NCI-H226 (cell line): ENCODE measurements at regions not wholly inside any gene's neighbourhood (a gene's known extent, or its start where the extent isn't known, plus 50 kb on each side); places are given as distances from the start of the nearest gene placed in this dataset.

Source experiments
- DNase-seq: peaks from one replicate; pipeline ENCODE4 v3.0.0-alpha.2; 2015

DNA sequence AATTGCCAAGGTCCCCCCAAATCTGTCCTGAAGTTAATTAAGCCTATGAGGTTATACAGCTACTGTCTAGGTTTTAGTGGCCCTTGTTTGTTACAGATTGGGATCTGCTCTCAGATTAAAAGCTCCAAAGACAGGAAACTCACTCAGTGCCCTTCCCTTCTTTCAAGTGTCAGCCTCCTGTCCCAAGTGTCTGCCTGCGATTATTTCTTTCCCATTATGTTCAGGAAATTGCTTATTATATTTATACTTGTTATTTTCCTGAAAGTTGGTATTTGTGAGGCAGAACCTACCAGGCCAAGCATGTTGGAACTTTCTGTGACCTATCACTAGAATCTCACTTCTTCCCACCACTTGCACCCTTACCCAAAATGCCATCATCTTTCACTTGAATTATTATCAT, 173.2 kb downstream of the AREG start:
- DNase-seq, result no peak

- peak; percentile 69 for DNase-seq
Observed at GRCh38 chr4:74618659-74619058, 173.7 kb downstream of the AREG start.

GRCh38 chr4:74619931-74620702, 174.2 kb downstream of the BTC start:
- peak; percentile 62 for DNase-seq

GRCh38 chr4:74621616-74622015, 172.7 kb downstream of the BTC start:
- no peak for DNase-seq

GRCh38 chr4:74623041-74623440, 171.3 kb downstream of the BTC start:
- DNase-seq, result no peak

- DNase-seq, result peak; percentile 62
Observed at GRCh38 chr4:74624351-74625151, 169.8 kb downstream of the BTC start.

- DNase-seq, result no peak
Observed at GRCh38 chr4:74625981-74626380, 168.3 kb downstream of the BTC start.

- no peak for DNase-seq
Observed at GRCh38 chr4:74627093-74627492, 167.2 kb downstream of the BTC start.

DNA sequence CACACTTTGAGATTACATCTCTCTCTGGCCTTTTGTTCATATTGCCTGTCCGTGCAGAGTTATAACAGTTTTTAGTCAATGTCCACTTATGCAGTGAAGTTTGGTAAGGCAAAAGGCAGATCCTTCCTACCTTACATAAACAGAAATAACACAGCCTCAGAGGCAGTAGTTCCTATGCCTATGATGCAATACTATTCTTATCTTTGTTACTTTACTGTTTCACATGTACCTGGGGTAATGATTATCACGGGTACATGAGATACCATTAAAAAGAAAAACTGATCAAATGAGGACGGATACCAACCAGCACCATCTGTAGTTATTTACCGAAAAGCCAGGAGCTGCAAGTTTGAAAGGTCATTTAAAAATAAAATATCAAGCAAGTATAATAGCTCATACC, 166.8 kb downstream of the BTC start:
- no peak for DNase-seq

GRCh38 chr4:74628852-74629620, 165.3 kb downstream of the BTC start:
- no peak for DNase-seq

DNA sequence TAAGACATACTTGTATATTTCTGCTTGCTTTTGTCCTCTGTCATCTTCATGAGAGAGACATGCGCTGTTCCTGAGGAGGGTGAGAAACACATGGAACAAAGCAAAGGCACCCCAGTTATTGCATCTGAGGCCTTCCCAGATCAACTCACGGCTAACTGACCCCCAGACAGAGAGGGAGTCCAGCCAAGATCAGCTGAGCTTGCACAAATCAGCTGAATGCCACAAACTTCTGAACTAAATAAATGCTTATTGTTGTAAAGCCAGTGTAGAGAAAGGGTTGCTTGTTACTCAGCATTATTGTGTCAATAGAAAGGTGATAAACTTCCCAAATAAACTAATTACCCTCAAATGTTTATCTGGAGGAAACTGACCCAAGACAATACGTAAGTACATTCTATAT, 163.8 kb downstream of the BTC start:
- DNase-seq, result no peak

GRCh38 chr4:74631338-74631737, 163.0 kb downstream of the BTC start:
- no peak for DNase-seq

DNA sequence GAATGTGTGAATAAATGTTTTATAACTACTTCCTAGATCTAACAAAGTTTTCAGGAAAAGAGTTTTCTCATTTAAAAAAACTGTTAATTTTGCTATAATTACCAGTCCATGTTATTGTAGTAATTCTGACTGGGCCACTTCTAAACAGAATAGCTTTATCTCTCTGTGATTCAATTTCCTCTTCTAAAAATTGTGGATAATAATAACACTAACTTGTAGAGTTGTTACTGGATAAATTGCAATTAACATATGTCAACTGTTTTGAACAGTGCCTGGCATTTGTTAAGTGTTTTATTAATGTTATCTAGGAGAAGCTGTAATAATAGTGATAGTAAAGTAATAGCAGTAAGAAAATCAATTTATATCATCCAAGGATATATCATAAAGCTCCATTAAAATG, 162.3 kb downstream of the BTC start:
- no peak for DNase-seq

GRCh38 chr4:74632634-74633033, 161.7 kb downstream of the BTC start:
- peak; percentile 96 for DNase-seq

DNA sequence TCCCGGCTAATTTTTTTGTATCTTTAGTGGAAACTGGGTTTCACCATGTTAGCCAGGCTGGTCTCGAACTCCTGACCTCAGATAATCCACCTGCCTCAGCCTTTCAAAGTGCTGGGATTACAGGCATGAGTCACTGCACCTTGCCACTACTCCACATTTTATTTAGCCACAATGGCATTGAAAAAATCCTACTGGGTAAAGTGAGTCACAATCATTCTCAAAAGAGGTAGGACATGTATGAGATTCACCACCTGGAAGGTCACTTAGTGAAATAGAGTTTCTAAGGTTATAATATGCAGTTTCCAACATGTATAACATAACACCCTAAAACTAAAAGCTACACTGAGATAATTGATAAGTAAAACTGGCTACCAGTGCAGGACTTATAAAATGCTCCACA, 159.2 kb downstream of the BTC start:
- no peak for DNase-seq

- no peak for DNase-seq
Observed at GRCh38 chr4:74635490-74636123, 158.7 kb downstream of the BTC start.

- DNase-seq, result no peak
Observed at GRCh38 chr4:74638001-74638400, 156.3 kb downstream of the BTC start.

- DNase-seq, result no peak
Observed at GRCh38 chr4:74638689-74639088, 155.6 kb downstream of the BTC start.

GRCh38 chr4:74640111-74640903, 154.0 kb downstream of the BTC start:
- DNase-seq, result peak; percentile 61

DNA sequence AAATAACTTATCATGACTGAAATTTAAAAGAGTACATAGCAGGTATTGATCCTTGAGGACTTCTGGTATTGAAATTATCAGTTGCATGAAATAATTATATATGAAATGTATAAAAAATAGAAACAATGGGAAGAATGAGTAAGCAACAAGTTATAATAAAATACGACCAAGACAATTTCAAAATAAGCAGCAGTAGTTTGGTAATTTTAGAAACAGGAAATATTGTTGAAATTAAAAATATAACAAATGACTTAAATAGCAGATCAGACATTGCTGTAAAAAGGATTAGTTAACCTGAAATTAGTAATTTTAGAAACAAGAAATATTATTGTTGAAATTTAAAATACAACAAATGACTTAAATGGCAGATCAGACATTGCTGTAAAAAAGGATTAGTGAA, 152.3 kb downstream of the BTC start:
- DNase-seq, result no peak

DNA sequence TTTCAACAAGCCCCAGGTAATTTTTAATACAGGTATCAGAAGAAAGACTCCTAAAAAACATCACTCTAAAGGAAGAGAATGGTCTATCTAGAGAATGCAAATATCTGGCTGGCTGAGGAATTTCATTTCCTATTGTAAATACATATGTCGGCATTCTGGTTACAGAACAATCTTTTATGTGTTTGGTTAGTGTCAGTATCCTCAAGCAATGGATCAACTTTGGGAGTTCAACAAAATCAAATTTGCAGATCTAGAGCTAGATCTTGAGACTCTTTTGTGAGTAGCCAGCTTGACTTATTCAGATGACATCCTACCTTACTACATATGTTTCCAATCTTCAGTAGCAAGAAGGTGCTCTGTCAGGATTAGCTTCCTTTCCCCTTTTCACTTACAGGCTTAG, 145.1 kb downstream of the BTC start:
- no peak for DNase-seq

DNA sequence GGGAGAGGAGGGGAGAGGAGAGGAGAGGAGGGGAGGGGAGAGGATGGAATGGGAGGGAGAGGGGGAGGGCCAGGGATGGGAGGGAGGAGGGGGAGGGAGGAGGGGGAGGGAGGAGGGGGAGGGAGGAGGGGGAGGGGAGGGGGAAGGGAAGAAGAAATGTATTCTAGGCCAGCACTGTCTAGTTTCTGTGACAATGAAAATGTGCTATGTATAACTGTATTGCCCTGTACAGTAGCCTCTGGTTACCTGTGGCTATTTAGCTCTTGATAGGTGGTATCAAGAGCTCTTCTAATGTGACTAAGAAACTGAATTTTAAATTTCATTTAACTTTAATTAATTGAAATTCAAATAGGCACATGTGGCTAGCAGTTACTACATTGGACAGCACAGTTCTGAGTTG, 143.1 kb downstream of the BTC start:
- no peak for DNase-seq
